ENCODE measurements at regions not wholly inside any gene's neighbourhood (a gene's known extent, or its start where the extent isn't known, plus 50 kb on each side); places are given as distances from the start of the nearest gene placed in this dataset.

- Histone ChIP-seq H3K9me3 (no peaks in the 10 kb centered on the region), H3K27me3 (no peaks in the 10 kb centered on the region), H3K36me3 (no peaks in the 10 kb centered on the region), H3K4me1 (no peaks in the 10 kb centered on the region), H3K4me3 (no peak overlapping the region), H3K27ac (no peak overlapping the region)
- intact Hi-C loops (cut with DNase I; ENCODE audit: low total_unique reads), result no loop called here
- no peak for TF ChIP-seq CTCF (IDR thresholded peaks at IDR 0.05)
- DNase-seq, result no peak
These were observed 242.2 kb downstream of the SMARCA2 start for GRCh38 chr9:2257248-2257929.

- Histone ChIP-seq H3K4me3 (no peak overlapping the region), H3K36me3 (no peaks in the 10 kb centered on the region), H3K9me3 (no peaks in the 10 kb centered on the region), H3K27ac (no peak overlapping the region), H3K27me3 (no peaks in the 10 kb centered on the region), H3K4me1 (no peaks in the 10 kb centered on the region)
- TF ChIP-seq CTCF (IDR thresholded peaks at IDR 0.05), result no peak
- intact Hi-C loops (cut with DNase I; ENCODE audit: low total_unique reads), result no loop called here
- DNase-seq, result no peak
These were observed 245.5 kb downstream of the SMARCA2 start for GRCh38 chr9:2260417-2261306.

GRCh38 chr9:2261421-2262103 lies 246.4 kb downstream of the SMARCA2 start:
- DNase-seq, result no peak
- intact Hi-C loops (cut with DNase I; ENCODE audit: low total_unique reads), result no loop called here
- no peaks in the 10 kb centered on the region for H3K27me3 ChIP-seq
- no peak overlapping the region for H3K27ac ChIP-seq
- no peaks in the 10 kb centered on the region for H3K4me1 ChIP-seq
- TF ChIP-seq CTCF (IDR thresholded peaks at IDR 0.05), result no peak
- no peaks in the 10 kb centered on the region for H3K9me3 ChIP-seq
- H3K36me3 ChIP-seq, result no peaks in the 10 kb centered on the region
- no peak overlapping the region for H3K4me3 ChIP-seq

DNA sequence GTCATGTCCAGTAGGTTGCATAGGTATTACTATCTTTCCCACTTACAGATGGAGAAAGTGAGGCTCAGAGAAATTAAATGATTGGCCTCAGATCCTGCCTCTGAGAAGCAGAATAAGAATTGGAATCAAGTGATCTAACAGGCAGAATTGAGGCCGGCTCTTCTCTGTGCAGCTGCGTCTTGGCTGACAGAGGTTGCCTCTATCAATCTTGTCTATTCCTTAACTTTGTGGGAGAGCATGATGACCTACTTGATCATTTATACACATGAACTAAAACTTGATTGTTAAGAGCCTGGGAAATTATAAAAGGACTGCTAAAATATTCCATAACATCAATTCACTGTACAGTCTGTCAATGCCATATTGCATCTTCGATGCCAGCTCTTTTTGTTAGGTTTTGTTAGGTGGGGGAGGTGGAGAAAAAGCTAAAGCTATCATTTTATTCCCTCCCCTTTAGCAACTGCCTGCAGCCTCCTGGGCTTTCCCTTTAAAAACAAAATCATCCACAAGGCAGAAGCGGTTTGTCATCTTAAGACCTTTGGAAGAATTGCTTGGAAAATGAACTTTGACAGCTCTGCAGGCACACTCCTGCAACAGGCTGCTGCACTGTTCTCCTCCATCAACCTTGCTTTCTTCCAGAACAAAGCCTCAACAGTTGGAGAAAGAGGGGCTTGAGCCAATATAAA lies 247.4 kb downstream of the SMARCA2 start:
- no peak overlapping the region for H3K4me3 ChIP-seq
- no peaks in the 10 kb centered on the region for H3K27me3 ChIP-seq
- intact Hi-C loops (cut with DNase I; ENCODE audit: low total_unique reads), result no loop called here
- no peak for TF ChIP-seq CTCF (IDR thresholded peaks at IDR 0.05)
- H3K36me3 ChIP-seq, result no peaks in the 10 kb centered on the region
- peaks cover 0 to 9% (median 0%) of the 10 kb centered on the region in 4 donors for H3K4me1 ChIP-seq
- DNase-seq, result no peak
- no peak overlapping the region for H3K27ac ChIP-seq
- no peaks in the 10 kb centered on the region for H3K9me3 ChIP-seq

DNA sequence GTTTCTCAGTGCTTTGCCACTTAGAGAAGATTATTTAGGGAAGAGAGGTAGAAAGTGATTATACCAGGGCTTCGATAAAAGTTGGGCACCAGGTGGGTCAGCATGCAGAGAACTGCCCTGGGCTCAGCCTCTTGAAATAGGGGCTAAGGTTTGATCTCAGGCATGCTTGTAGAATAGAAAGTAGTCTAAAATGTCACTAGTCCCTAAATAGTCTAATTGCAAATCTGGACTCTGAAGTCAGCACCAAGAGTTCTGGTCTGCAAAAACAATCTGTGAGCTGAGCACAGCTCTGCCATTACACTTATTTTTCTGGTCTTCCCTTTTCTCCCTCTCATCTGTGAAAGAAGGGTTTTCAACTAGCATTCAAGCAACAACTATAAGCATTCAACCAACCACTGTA lies 248.0 kb downstream of the SMARCA2 start:
- intact Hi-C loops (cut with DNase I; ENCODE audit: low total_unique reads), result no loop called here
- H3K4me1 ChIP-seq, result peaks cover 0 to 12% (median 0%) of the 10 kb centered on the region in 4 donors
- H3K4me3 ChIP-seq, result no peak overlapping the region
- H3K9me3 ChIP-seq, result no peaks in the 10 kb centered on the region
- TF ChIP-seq CTCF (IDR thresholded peaks at IDR 0.05), result no peak
- no peaks in the 10 kb centered on the region for H3K27me3 ChIP-seq
- no peak overlapping the region for H3K27ac ChIP-seq
- no peaks in the 10 kb centered on the region for H3K36me3 ChIP-seq
- no peak for DNase-seq
